GM21717 (cell line): ENCODE measurements at regions not wholly inside any gene's neighbourhood (a gene's known extent, or its start where the extent isn't known, plus 50 kb on each side); places are given as distances from the start of the nearest gene placed in this dataset.
"Not testable (repeated sequence)": the region's sequence is repeated elsewhere in the genome, so short reads cannot be mapped to it uniquely, and the experiment has no call there.

ENCODE experiments used
- ATAC-seq: cut with Tn5 transposase; IDR thresholded peaks from one replicate; pipeline ENCODE4 v1.9.1; 2021; ENCODE audit warnings: mild to moderate bottlenecking, moderate library complexity; ENCODE audit not compliant: unreplicated experiment

DNA sequence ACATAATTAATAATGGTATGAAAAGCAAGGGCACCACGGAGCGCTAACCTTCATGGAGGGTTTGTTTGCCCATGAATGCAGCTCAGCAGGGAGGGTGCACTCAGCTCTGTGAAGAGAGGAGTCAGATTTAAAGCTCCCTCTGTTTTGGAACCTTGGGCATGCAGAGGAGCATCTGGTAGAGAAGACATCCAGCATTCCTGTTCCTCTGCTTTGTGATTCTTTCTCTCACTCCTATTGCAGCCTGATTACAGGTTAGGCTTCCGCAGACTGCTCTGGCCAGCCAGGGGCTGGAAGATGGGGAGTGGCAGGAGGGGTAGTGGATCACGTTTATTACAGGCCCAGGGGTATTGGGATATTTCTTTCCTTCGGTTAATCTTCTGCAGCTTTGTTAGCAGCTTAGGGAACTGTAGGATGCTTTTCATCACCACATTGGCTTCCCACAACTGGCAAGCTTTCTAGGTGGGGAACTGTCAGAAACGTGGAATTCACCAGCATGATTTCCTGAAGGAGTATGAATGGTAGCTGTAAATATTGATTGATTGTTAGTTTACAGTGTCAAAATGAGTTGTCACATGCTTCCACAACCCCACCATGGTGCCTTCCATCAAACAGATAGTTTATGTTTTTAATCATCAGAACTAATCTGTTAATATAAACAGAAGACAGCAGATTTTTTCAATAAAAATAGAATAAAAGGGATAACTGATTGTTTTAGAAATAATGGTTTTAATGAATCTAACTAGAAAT is 201.1 kb downstream of the VAPA start:
- no peak for ATAC-seq

DNA sequence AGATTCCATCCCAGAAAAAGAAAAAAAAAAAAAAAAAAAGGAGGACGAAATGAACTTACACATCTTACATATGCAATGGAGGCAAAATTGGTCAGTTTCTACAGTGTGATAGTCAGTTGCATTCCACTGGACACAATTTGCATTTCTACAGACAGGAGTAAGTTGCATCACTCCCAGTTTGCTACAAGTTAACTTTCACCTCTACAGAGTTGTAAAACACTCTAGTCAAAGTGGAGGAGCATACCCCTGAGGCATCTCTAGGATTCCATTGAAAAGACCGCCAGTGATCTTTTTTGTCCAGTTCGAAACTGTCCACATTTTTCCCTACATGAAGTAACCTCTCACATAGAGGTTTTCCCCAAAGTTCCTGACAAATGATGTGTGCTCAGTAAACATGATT is 202.8 kb downstream of the VAPA start:
- ATAC-seq, result no peak

GRCh38 chr18:10119528-10119927 is 205.7 kb downstream of the VAPA start:
- no peak for ATAC-seq

DNA sequence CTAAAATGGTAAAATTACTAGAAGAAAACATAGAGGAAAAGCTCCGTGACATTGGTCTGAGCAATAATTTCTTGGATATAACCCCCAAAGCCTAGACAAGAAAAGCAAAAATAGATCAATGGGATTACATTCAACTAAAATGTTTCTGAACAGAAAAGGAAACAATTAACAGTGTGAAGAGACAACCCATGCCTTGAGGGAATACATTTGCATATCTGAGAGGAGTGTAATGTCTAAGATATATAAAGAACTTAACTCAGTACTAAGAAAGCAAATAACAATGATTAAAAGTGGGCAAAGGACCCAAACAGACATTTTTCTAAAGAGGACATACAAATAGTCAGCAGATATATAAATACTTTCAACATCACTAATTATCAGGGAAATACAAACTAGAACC is 206.2 kb downstream of the VAPA start:
- ATAC-seq, result no peak

- no peak for ATAC-seq
These were observed 206.8 kb downstream of the VAPA start for GRCh38 chr18:10120622-10121021.

DNA sequence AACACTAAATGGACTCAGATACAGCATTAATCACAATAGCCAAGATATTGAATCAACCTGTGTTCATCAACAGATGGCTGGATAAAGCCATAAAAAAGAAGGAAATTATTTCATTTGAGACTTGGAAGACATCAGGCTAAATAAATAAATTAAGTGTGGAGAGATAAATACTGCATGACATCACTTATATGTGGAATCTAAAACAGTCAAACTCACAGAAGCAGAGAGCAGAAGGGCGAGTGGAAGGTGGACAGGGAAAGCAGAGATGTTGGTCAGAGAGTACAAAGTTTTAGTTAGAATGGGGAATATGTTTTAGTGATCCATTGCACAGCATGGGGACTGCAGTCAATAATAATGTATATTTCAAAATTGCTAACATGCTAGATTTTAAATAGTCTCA is 207.2 kb downstream of the VAPA start:
- no peak for ATAC-seq

GRCh38 chr18:10121786-10122515 is 208.1 kb downstream of the VAPA start:
- ATAC-seq, result no peak

DNA sequence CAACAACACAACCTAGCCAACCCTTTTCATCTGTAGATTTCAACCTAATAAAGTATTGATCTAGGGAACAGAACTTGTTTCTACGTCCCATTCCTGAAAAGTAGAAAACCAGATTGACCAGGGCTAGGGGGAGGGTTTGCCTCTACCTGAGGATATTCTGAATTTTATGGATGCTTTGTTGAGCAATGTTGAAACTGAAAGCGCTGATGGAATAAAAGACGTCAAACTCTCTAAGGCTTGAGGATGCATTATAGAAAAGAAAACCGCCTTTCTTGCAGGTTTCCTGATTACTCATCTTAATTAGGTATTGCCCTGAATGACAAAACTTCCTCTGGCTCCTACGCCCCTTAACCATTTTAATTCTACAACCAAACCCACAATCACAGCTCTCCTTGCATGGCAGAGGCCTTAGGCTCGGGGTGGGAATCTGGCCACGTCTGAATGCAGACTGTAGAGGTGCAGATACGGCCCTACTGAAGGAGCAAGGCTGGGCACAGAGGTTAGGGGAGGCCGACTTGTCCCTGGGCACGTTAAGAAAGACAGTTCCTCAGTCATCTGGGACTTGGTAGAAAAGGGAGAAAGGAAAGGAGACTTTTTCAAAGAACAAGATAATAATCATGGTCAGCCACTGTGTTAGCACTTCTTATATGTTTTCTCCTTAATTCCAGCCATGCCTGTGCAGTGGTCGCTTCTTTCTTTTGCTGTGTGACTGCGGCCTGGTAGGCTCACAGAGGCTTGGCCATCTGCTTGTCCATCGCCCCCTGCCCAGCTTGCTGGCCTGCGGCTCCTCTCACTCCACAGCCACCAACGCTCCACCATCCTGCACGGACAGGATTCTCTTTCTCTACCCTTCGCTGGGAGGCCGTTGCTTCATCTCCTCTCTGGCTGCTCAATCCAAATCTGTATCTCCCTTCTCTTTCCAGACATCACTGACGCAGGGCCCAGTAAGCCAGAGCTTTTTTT is 209.5 kb downstream of the VAPA start:
- ATAC-seq, result no peak

GRCh38 chr18:10124071-10124470 is 210.3 kb downstream of the VAPA start:
- no peak for ATAC-seq

GRCh38 chr18:10124557-10124956 is 210.7 kb downstream of the VAPA start:
- ATAC-seq, result no peak

GRCh38 chr18:10124967-10125366 is 211.2 kb downstream of the VAPA start:
- ATAC-seq, result no peak

DNA sequence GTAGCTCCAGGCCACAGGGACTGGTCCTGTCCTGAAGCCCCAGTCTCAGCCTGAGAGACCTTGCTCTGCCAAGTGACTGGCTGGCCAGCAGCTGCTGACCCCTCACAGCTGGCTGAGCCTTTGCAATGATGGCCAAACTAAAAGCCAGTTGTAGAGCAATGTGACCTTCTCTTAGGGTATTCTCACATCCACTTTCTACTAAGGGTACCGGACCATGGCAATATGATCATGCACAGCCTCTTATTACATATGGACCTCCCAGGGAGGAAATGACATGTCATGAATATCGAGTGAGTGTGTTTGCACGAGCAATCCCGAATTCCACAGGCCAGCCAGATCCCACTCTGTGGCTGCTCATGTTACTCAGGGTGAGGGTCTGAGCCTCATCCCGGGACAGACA is 213.9 kb downstream of the VAPA start:
- no peak for ATAC-seq

DNA sequence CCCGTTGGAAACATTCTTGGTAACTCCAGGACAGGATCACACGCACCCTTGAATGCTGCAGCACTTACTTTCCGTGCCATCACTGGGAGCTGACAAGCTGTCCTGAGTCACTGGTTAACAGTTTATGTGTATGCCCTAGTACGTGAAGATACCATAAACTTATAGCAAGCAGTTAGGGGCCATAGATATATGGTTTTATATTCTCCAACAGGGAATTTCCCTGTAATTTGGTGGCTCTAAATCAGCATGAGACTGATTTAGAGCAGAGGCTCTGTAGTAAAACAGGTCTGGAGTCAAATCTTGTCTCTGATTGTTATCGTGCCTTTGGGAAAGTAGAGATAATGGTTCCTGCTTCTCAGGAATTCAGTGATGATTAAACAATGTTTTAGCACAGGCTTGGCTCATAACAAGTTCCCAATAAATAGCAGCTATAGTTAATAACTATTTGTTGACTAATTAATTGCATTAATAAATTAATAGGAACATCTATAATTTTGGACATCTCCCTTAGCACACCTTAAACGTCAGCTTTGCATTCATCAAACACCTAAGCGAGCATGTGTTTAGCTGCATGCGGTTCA is 215.2 kb downstream of the VAPA start:
- ATAC-seq, result no peak

DNA sequence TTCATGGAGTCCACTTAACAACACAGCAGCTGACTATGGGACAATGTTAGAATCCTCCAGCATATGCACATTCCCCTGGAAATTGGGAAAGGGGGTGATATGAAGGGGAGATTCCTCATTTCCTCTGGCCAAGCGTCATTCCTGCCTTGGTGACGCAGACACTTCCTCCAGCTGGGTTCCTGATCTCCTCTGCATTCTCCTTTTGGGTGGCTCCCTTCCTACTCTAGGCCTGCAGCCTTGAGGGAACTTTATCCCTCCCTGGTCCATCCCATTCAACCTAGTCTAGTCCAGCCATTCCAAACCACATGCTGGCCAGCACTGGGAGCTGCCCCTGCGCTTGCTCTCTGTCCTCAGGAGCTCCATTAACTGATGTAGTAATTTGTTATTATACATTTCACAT is 216.8 kb downstream of the VAPA start:
- ATAC-seq, result no peak

DNA sequence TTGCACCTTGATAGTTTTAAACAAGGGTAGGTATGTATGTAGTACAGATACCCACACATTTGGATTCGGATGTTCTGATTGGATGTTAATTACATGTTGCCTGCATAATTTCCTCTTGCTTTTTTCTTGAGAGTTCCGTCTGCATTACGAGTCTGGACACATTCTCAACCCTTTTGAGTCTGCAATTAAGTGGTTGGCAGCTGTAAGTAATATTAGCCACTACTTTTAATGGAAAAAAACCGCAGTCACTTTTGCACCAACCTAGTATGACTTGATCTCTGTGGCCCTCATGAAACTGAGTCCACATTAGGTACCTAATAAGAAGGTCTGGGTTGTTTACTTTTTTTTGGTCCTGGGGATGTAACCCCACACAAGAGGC is 217.3 kb downstream of the VAPA start:
- no peak for ATAC-seq

DNA sequence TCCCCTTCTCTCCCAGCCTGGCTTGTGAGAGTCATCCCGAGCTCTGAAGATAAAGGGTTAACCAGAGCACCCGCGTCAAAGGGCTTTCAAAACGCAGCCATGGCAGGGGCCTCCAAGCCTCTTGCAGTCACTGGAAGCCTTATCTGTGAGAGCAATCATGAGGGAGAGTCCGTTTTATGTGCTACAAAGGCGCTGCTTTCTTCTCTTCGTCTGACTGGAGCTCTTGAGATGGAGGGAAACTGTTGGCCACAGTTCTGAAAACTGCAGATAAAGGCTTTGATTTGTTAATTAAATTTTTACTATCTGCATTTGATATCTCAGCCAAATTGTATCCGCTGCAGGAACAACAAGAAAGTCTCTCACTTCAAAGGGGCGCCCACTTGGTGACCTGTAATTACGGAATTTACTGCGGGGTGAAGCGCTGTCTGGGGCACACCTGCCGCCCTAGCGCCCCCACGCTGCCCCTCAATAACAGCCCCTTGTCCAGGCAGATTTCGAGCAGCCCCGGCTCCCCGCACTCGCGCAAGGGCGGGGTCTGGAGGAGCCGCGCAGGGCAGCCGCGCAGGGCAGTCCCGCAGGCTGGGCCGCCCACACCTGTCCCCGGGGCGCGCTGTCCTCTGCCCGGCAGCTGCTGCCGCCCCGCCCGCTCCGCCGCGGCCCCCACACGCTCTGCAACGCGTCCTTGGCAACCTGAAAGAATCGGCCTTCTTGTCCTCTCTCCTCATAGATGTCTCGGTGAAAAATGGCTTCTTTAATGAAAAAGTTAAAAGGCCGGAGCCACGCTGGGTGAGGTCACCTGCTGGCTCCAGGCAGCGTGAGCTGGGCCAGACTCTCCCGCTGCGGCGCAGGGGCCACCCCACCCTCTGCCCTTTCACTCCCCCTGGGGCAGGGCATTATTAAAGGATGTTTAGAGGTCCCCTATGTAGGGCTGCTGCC is 217.9 kb downstream of the VAPA start:
- no peak for ATAC-seq

DNA sequence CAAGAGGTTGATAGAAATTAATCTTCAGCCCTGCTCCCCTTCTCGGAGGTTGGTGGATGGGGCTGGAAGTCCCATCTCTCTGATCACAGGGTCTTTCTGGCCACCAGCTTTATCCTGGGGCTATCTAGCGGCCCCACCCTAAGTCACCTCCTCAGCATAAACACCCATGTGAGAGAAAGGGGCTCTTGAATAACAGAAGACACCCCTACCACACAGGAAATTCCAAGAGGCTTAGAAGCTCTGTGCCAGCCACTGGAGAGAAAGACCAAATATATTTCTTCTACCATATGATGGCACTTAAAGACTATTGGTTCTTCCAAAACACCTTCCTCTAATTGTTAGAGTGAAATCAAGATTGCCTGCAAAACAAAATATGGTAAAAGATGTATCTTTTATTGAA is 219.7 kb downstream of the VAPA start:
- no peak for ATAC-seq

- ATAC-seq, result no peak
These were observed 220.4 kb downstream of the VAPA start for GRCh38 chr18:10134204-10134603.

- ATAC-seq, result not testable (repeated sequence)
These were observed 220.9 kb downstream of the VAPA start for GRCh38 chr18:10134749-10135148.

GRCh38 chr18:10135302-10135926 is 221.6 kb downstream of the VAPA start:
- ATAC-seq, result no peak
